ENCODE measurements at regions not wholly inside any gene's neighbourhood (a gene's known extent, or its start where the extent isn't known, plus 50 kb on each side); places are given as distances from the start of the nearest gene placed in this dataset.

DNA sequence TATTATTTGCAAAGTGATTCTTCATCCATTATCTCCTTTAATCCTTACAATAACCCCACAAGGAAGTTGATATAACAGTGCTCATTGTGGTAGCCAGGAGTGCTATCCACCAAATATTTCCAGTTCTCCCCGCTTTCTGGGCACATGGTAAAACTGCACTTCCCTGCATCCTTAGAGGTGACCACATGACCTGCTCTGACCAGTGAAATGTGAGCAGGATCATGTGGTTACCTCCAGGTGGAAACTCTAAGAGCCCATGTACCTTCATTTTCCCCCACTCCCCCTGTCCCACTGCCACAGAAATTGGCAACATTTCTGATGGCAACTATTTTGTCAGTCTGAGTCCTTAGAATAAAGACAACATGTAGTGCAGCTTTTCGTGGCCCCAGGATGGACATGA is 89.7 kb downstream of the MRPL46 start:
- DNase-seq (ENCODE audit: insufficient read length): no peak
- TF ChIP-seq POLR2AphosphoS5 (IDR thresholded peaks at IDR 0.05; ENCODE audit: low read depth, low read length) (no peak), POLR2A (IDR thresholded peaks at IDR 0.05; ENCODE audit: low read depth, low read length) (no peak), TAF1 (IDR thresholded peaks at IDR 0.05; ENCODE audit: borderline replicate concordance, low read depth, low read length) (no peak)
- FAIRE-seq: no peak

DNA sequence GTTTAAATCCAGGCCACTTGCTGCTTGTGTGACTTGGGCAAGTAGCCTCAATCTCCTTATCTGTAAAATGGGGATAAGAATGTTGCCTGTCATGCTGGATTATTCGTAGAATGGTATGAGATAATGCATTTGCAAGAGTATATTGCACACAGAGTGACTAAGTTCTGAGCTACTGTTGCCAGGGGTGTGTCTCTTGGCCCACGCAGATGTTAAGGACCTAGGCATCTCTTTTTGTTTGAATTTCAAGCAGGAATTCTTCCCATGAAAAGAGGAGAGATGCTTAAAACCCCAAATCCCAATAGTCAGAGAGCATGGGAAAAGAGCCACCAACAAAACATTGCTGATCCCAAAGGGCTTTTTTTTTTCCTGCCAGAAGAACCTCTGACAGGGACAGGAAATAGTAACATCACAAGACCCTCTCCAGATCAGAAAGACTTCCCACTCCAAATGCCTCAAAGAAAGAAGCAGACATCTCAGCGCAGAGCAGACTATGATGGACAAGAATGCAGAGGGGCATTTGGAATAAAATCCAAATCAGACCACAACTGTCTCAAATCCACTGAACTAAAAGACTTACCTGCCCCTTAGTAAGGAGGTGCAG is 90.5 kb downstream of the MRPL46 start:
- FAIRE-seq (no peak), DNase-seq (ENCODE audit: insufficient read length) (no peak)
- TF ChIP-seq POLR2A (IDR thresholded peaks at IDR 0.05; ENCODE audit: low read depth, low read length): no peak
- TF ChIP-seq POLR2AphosphoS5 (IDR thresholded peaks at IDR 0.05; ENCODE audit: low read depth, low read length): no peak
- no peak for TF ChIP-seq TAF1 (IDR thresholded peaks at IDR 0.05; ENCODE audit: borderline replicate concordance, low read depth, low read length)

DNA sequence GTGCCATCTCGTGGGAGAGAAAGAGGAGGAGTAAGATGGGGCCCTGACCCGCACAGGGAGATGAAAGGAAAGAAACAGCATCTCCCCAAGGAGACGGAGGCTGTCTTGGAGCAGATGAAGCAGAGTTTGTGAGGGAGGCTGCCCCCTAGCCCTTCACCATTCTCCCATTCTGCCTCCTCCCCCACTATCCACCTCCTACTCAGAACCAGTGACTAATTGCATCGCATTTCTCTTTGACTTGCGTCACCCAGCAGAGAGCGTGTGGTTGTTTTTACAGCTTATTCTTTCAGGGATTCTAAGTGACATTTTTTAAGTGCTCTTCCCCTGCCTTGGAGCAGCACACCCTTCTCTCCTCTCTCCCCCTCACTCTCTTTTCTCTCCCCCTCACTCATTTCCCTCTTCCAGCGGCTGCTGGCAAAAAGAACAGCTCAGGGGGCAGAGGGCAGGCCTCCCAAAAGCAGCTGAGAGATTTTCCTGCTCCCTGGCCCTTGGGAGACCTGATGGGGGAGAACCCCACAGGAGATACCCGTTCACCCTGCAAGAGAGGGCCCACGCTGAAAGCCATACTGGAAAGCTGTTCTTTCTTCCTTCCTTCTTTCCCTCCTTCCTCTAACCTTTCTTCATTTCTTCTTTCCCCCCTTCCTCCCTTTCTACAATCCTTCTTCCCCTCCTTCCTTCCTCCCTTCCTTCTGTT is 91.8 kb downstream of the MRPL46 start:
- DNase-seq (ENCODE audit: insufficient read length) (no peak), FAIRE-seq (no peak)
- TF ChIP-seq POLR2AphosphoS5 (IDR thresholded peaks at IDR 0.05; ENCODE audit: low read depth, low read length): no peak
- TF ChIP-seq TAF1 (IDR thresholded peaks at IDR 0.05; ENCODE audit: borderline replicate concordance, low read depth, low read length): no peak
- no peak for TF ChIP-seq POLR2A (IDR thresholded peaks at IDR 0.05; ENCODE audit: low read depth, low read length)

DNA sequence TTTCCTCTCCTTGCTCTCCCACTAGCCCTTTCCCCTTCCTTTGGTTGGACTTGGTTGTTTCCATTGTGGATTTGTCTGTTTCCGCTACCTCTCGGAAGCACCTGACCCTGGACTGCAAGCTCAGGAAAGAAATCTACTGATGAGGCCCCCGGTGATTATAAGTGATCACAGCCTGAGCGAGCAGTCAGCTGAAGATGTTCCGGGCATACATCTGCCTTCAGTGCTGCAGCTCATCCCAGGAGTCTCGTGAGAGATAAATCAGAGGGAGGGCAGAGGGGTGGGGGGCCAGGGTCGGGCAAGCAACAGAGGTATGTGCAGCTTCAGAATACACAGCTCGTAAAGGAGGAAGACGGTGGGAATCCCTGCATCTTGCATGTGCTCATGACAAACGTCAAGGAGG is 102.1 kb downstream of the MRPL46 start:
- no peak for FAIRE-seq
- TF ChIP-seq TAF1 (IDR thresholded peaks at IDR 0.05; ENCODE audit: borderline replicate concordance, low read depth, low read length): no peak
- TF ChIP-seq POLR2A (IDR thresholded peaks at IDR 0.05; ENCODE audit: low read depth, low read length): no peak
- TF ChIP-seq POLR2AphosphoS5 (IDR thresholded peaks at IDR 0.05; ENCODE audit: low read depth, low read length): no peak

DNA sequence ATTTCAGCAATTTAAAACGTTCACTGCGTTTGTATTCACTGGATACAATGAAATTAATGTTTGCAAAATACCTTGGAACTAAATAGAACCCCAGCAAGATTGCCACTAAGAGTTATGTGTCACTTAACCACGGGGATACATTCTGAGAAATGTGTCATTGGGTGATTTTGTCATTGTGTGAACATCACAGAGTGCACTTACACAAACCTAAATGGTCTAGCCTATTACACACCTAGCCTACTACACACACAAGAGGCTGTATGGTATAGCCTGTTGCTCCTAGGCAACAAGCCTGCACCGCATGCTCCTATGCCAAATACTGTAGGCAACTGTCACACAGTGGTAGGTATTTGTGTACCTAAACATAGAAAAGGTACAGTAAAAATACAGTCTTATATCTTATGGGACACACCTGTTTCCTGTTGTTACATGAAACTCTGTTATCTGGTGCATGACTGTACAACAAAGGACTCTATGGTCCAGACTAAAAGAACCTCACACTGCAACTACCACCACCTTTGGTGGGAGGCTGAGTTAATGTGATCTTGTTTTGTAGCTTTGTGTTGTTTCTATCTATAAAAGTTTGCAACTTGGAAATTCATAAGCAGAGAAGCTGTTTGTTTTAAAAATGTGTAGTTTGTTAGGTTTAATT is 92.2 kb upstream of the NTRK3 start:
- FAIRE-seq (no peak), DNase-seq (ENCODE audit: insufficient read length) (no peak)
- TF ChIP-seq POLR2A (IDR thresholded peaks at IDR 0.05; ENCODE audit: low read depth, low read length) (no peak), POLR2AphosphoS5 (IDR thresholded peaks at IDR 0.05; ENCODE audit: low read depth, low read length) (no peak), TAF1 (IDR thresholded peaks at IDR 0.05; ENCODE audit: borderline replicate concordance, low read depth, low read length) (no peak)

More for the DNA sequence above, 102.1 kb downstream of the MRPL46 start:
- DNase-seq (ENCODE audit: insufficient read length): no peak

DNA sequence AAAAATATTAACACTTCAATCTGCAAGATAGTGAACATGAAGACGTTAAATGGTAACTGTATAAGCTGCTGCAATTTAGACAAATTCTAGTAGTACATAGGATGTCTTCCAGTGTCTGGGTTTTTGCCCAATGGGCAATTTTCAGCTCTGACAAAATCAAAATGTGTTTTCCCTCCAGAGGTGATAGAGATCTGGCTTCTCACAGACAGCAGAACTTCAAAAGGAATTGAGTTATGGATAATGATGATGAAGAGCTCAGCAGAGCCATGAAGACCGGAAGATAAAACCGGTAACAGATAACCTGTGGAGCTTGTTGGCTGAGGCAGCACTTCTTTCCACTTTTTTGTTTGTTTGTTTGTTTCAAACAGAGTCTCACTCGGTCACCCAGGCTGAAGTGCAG is 89.4 kb upstream of the NTRK3 start:
- TF ChIP-seq TAF1 (IDR thresholded peaks at IDR 0.05; ENCODE audit: borderline replicate concordance, low read depth, low read length) (no peak), POLR2AphosphoS5 (IDR thresholded peaks at IDR 0.05; ENCODE audit: low read depth, low read length) (no peak), POLR2A (IDR thresholded peaks at IDR 0.05; ENCODE audit: low read depth, low read length) (no peak)
- DNase-seq (ENCODE audit: insufficient read length) (no peak), FAIRE-seq (no peak)

DNA sequence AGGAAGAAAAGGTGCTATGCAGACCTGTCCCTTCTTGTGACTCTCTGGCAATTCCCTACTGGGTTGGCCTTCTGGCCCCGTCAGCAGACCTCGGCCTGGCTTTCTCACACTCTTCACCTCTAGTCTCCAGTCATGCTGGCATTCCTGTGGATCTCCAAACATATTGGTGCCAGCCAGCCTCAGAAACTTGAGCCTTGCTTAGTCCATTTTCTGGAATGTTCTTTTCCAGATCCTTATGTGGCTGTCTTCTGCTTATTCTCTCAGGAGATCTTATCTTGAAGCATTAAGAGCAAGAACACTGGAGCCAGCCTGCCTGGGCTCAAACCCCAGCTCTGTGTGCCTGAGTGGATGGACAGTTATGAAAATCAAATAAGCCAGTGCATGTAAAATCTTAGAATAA is 88.2 kb upstream of the NTRK3 start:
- TF ChIP-seq TAF1 (IDR thresholded peaks at IDR 0.05; ENCODE audit: borderline replicate concordance, low read depth, low read length) (no peak), POLR2A (IDR thresholded peaks at IDR 0.05; ENCODE audit: low read depth, low read length) (no peak), POLR2AphosphoS5 (IDR thresholded peaks at IDR 0.05; ENCODE audit: low read depth, low read length) (no peak)
- FAIRE-seq (no peak), DNase-seq (ENCODE audit: insufficient read length) (no peak)

DNA sequence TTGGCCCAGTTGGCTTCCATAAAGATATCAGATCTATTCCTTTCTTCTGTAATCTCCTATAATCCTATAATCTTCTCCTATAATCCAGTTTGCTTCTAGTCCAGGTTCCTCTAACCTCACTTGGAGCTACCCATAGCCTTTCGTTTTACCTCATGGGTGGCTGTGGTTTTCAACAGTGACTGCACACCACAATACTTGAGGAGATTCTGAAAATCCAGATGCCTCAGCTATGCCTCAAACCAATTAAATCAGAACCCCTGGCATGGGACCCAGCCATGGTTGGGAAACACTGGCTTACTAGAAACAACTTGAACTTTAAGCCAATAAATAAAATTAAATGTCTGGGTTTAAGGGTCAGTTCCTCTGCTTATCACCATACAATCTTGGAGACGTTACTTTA is 86.1 kb upstream of the NTRK3 start:
- no peak for FAIRE-seq
- no peak for TF ChIP-seq TAF1 (IDR thresholded peaks at IDR 0.05; ENCODE audit: borderline replicate concordance, low read depth, low read length)
- TF ChIP-seq POLR2AphosphoS5 (IDR thresholded peaks at IDR 0.05; ENCODE audit: low read depth, low read length): no peak
- no peak for TF ChIP-seq POLR2A (IDR thresholded peaks at IDR 0.05; ENCODE audit: low read depth, low read length)
- DNase-seq (ENCODE audit: insufficient read length): no peak

DNA sequence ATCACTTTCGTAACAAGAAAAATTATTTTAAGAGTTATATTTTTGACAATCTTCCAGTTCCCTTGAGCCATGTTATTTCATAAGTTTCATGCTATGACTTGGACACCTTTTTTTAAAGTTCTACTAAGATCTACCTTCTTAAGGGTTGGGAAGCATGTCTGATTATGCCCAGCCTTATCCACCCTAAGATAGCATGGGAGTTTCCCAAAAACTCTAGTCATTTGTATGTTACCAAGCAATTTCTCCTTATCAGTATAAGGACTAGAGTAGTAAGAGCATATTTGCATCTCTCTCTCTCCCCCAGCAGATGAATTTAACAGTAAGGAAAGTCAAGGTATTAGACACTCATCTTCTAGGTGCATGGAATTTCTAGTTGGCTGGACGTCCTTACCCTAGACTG is 85.1 kb upstream of the NTRK3 start:
- DNase-seq (ENCODE audit: insufficient read length) (no peak), FAIRE-seq (no peak)
- TF ChIP-seq POLR2AphosphoS5 (IDR thresholded peaks at IDR 0.05; ENCODE audit: low read depth, low read length) (no peak), POLR2A (IDR thresholded peaks at IDR 0.05; ENCODE audit: low read depth, low read length) (no peak), TAF1 (IDR thresholded peaks at IDR 0.05; ENCODE audit: borderline replicate concordance, low read depth, low read length) (no peak)

DNA sequence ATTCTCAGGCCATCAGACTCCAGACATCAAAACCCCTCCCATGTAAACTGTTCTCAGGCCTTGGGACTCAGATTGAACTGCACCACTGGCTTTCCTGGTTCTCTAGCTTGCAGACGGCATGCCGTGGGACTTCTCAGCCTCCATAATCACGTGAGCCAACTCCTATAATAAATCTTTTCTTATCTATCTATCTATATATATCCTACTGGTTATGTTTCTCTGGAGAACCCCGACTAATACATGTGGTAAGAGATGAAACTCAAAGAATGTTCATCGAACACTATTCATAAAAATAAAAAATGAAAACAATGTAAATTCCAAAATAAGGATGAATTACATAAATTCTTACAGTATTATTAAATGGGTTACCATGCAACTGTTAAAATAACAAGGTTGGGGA is 84.5 kb upstream of the NTRK3 start:
- DNase-seq (ENCODE audit: insufficient read length): no peak
- no peak for FAIRE-seq
- TF ChIP-seq TAF1 (IDR thresholded peaks at IDR 0.05; ENCODE audit: borderline replicate concordance, low read depth, low read length) (no peak), POLR2AphosphoS5 (IDR thresholded peaks at IDR 0.05; ENCODE audit: low read depth, low read length) (no peak), POLR2A (IDR thresholded peaks at IDR 0.05; ENCODE audit: low read depth, low read length) (no peak)

DNA sequence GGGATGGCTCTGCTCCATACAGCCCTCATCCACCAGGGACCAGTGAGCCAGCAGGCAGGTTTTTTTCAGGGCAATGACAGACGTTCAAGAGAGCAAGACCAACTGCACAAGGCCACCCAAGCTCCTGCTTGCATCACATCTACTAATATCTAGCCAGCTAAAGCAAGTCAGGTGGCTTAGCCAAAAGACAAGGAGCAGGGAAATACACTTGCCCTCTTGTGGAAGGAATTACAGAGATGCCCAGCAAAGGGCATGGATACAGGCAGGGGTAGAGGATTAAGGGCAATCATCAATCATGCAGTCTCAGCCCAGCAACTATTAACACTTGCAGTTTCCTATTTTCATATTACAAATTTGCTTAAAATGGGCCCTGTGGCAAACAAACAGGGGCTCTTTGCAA is 81.5 kb upstream of the NTRK3 start:
- FAIRE-seq: no peak
- no peak for DNase-seq (ENCODE audit: insufficient read length)

DNA sequence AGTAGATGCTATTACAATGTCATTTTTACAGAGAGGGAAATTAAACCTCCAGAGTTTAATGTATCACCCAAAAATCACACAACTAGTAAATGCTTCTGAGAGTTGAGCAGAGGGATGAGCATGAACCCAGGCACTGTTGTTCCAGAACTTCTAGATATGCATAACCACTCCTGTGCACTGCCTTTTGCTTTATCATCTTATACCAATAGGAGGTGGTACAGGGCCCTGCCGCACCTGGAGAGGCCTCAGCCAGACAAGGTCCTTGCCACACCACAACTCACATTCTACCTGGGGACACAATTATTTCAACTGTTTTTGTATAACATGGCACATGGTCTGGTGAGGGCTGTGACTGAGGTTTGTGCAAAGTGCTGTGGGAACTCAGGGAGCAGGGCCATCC is 78.5 kb upstream of the NTRK3 start:
- FAIRE-seq (no peak), DNase-seq (ENCODE audit: insufficient read length) (no peak)
- TF ChIP-seq POLR2A (IDR thresholded peaks at IDR 0.05; ENCODE audit: low read depth, low read length): no peak
- TF ChIP-seq TAF1 (IDR thresholded peaks at IDR 0.05; ENCODE audit: borderline replicate concordance, low read depth, low read length): no peak
- TF ChIP-seq POLR2AphosphoS5 (IDR thresholded peaks at IDR 0.05; ENCODE audit: low read depth, low read length): no peak

More for the DNA sequence above, 81.5 kb upstream of the NTRK3 start:
- TF ChIP-seq POLR2A (IDR thresholded peaks at IDR 0.05; ENCODE audit: low read depth, low read length) (no peak), POLR2AphosphoS5 (IDR thresholded peaks at IDR 0.05; ENCODE audit: low read depth, low read length) (no peak), TAF1 (IDR thresholded peaks at IDR 0.05; ENCODE audit: borderline replicate concordance, low read depth, low read length) (no peak)
